ENCODE measurements at regions not wholly inside any gene's neighbourhood (a gene's known extent, or its start where the extent isn't known, plus 50 kb on each side); places are given as distances from the start of the nearest gene placed in this dataset.
A peak's percentile ranks its signal among the peaks of the same experiment; 100 is the strongest.

DNA sequence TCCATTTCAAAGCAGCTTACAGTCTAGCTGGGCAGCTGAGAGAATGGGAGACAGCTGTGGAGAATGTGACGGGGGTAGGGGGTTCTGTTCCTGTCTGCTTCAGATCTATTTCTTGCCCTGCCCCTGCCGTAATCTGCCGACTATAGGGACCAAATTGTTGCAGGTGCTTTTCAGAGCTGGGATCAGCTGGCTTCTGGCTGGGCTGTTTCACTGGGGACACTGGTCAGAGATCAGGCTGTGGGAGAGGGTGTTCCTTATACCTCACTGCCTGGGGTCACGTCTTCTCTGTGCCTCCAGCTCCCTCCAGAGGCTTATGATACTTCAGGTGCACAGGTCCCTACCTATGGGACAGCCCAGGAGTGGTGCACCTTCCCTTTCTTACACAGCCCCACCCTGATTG lies 514.9 kb upstream of the GOT2 start:
- no peak for DNase-seq

- no peak for DNase-seq
Observed at GRCh38 chr16:59242556-59242955, 508.4 kb upstream of the GOT2 start.

DNA sequence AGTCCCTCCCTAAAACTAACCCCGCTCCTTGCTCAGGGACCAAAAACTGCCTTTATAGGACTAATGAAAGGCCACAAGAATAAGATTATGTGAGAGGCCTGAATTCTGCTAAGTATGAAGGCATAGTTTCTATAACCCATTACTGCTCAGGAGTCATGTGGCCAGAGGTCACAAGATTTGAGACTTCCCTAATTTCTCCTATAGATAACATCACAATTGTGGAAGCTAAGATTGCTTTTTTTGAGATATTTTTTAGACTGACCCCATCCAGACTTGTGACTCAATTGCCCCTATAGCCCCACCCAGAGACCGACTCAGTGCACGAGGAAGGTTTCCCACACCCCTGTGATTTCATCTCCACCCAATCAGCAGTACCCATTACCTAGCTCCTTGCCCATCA lies 504.1 kb upstream of the GOT2 start:
- no peak for DNase-seq

- no peak for DNase-seq
Observed at GRCh38 chr16:59236804-59237458, 502.8 kb upstream of the GOT2 start.

DNA sequence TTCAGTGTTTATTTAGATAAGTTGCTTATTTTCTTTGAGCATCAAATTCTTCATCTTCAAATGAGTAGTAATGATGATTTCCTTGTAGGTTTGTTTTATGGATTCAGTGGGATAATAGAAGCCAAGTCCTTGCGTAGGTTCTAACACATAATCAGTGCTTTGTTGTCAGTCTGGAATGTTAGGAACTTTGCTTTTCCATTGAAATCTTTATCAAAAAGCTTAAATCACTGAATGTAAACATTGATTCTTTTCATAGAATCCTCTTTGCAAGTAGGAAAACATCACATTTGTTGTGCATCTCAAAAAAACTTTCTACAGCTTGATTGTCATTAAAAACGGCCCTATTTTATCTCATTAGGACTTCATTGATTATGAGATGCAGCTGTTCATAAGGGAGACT lies 490.3 kb upstream of the GOT2 start:
- DNase-seq, result no peak

DNA sequence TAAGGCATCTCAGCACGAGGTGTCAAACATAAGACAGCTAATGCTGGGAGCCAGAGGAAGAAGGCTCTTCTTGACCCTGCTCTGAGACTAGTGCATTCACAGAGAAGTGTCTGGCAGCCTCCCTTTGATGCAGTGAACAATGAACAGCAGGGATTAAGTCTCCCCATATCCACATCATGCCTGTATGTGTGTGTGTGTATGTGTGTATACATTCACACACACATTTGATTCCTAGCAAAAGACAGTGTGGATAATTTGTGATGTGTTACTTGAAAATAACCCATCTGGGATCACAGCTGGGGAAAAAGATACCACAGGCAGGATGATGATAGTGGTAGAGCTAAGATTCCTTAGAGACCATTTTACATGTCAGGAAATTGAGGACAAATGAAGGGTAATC lies 485.9 kb upstream of the GOT2 start:
- no peak for DNase-seq

DNA sequence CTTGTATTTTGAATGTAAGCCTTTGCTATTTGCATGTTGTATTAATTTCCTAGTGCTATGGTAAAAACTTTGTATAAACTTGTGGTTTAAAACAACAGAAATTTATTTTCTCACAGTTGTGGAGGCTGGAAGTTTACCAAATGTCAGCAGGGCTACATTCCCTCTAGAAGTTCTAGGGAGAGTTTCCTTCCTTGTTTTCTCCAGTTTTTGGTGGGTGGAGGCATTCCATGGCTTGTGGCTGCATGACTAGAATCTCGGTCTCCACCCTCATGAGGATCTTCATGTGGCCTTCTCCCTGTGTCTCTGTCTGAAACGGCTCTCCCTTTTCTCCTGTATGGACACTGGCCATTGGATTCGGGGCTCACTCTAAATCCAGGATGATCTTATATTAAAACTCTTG lies 482.2 kb upstream of the GOT2 start:
- no peak for DNase-seq

GRCh38 chr16:59214455-59214854 lies 480.3 kb upstream of the GOT2 start:
- no peak for DNase-seq

GRCh38 chr16:59213952-59214351 lies 479.8 kb upstream of the GOT2 start:
- no peak for DNase-seq

DNA sequence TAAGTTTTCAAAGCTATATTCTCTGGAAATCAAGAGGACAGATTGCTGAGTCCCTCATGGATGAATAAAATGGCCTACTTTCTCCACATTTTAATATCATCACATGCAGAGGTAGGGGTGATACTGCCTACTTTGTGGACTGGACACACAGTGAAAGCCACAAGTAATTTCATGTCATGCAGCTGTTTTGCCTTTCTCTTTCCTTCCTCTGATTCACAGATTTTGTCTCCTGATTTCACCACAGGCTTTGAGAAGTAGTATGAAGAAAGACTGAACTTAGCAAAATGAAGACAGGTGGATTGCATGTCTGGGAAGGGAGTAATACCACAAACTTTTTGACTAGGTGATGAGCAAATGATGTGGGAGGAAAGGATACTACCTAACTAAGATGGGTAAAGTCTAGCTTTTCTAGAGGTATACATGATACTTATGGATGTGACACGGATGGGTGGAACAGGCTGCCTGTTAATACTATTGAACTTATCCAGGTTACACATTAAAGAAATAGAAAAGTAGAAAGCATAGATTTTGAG lies 478.4 kb upstream of the GOT2 start:
- DNase-seq, result no peak

GRCh38 chr16:59210955-59211541 lies 476.9 kb upstream of the GOT2 start:
- DNase-seq, result no peak

GRCh38 chr16:59205403-59205802 lies 471.3 kb upstream of the GOT2 start:
- DNase-seq, result no peak

- DNase-seq, result no peak
Observed at GRCh38 chr16:59204589-59204988, 470.5 kb upstream of the GOT2 start.

- no peak for DNase-seq
Observed at GRCh38 chr16:59202233-59202862, 468.2 kb upstream of the GOT2 start.

- DNase-seq, result no peak
Observed at GRCh38 chr16:59201821-59202220, 467.7 kb upstream of the GOT2 start.

- DNase-seq, result no peak
Observed at GRCh38 chr16:59201160-59201559, 467.0 kb upstream of the GOT2 start.

- DNase-seq, result no peak
Observed at GRCh38 chr16:59198487-59198886, 464.4 kb upstream of the GOT2 start.

DNA sequence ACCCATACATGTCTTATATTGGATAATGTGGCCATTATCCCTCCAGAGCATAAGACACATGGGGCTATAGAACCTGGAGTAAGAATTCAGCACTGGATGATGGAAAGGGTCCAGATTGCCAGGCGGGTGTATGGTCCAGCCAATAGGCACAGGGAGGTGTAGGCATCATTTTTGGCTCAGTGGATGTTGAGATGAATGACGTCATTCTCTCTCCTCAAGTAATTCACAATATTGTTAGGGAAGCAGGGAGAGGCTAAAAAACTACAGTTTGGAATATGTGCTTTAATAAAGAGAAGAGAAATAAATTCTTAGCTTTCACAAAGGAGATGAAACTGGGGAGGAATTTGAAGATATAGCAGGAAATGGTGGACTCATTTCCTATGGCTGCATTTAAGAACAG lies 461.1 kb upstream of the GOT2 start:
- DNase-seq, result no peak

DNA sequence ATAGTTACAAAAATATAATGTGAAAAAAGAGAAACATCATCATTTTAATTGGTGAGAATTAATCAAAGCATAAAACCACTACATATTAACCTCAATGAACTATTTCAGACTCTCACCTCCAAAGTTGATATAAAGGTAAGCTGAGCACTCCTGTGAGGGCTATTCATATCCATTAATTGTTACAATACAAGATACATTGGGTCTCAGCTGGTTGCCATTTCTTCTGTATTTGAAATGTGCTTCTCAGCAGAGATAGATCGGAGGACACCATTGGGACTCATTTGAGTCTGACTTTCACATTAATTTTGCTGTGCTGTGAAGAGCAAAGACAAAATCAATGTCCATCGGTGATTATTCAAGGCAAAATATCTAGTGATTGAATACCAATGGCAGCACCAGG lies 459.5 kb upstream of the GOT2 start:
- DNase-seq, result no peak

GRCh38 chr16:59192551-59193199 lies 458.6 kb upstream of the GOT2 start:
- DNase-seq, result peak; percentile 2

DNA sequence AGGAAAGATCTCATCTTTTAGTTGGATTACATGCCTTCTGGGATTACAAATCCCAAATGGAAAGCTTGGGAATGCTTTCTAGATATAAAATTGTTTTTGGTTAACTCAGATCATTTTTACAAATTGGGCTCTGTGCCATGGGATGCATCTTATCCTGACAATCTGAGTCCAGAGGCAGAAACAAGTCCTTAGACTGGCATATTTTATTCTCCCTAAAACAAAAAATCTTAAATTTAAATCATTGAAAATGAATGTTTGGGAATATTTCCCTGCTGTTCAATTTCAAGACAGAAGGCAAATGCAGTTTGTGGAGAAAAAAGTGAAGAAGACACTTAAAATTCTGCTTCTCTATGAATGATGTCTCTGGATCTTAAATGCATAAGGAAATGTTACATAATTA lies 456.6 kb upstream of the GOT2 start:
- DNase-seq, result no peak

GRCh38 chr16:59188029-59188428 lies 453.9 kb upstream of the GOT2 start:
- DNase-seq, result no peak

GRCh38 chr16:59181821-59182420 lies 447.8 kb upstream of the GOT2 start:
- DNase-seq, result no peak

DNA sequence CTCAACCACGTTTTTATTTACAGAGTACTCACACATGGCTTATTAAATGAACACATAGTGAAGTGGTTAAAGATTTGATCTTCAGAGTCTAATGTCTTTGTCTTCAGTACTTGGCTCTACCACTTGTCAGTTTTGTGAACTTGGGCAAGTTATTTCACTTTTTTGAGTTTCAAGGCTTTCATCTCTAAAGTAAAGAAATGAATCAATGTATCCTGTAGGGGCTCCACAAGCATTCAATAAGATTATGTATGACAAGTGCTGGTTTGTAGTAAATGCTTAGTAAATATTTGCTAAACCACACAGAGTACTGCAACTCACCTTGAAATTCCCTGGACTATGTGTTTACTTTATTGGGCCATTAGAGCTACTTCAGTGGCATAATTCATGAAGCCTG lies 446.0 kb upstream of the GOT2 start:
- no peak for DNase-seq
